ENCODE measurements at regions not wholly inside any gene's neighbourhood (a gene's known extent, or its start where the extent isn't known, plus 50 kb on each side); places are given as distances from the start of the nearest gene placed in this dataset.

- TF ChIP-seq REST (IDR thresholded peaks at IDR 0.05; ENCODE audit: low read depth, low read length), result no peak
- TF ChIP-seq RXRA (IDR thresholded peaks at IDR 0.05; ENCODE audit: borderline replicate concordance, low read depth), result no peak
- TF ChIP-seq CTCF (IDR thresholded peaks at IDR 0.05), result no peak
- TF ChIP-seq TAF1 (IDR thresholded peaks at IDR 0.05; ENCODE audit: borderline replicate concordance, low read depth, low read length), result no peak
- no peak for TF ChIP-seq EZH2phosphoT487 (IDR thresholded peaks at IDR 0.05; ENCODE audit: borderline replicate concordance, low read depth)
- no peak for TF ChIP-seq USF2 (IDR thresholded peaks at IDR 0.05; ENCODE audit: borderline replicate concordance, low read depth, low read length)
- TF ChIP-seq RCOR1 (IDR thresholded peaks at IDR 0.05; ENCODE audit: low read length), result no peak
- no peak for TF ChIP-seq EP300 (IDR thresholded peaks at IDR 0.05; ENCODE audit: borderline replicate concordance in 1 of 2, low read depth in 1 of 2, low read length in 1 of 2)
These were observed 366.3 kb upstream of the EPHA7 start for GRCh38 chr6:93785694-93786030.

Measured in SK-N-SH (cell line).